LNCaP clone FGC (cell line): ENCODE measurements at regions not wholly inside any gene's neighbourhood (a gene's known extent, or its start where the extent isn't known, plus 50 kb on each side); places are given as distances from the start of the nearest gene placed in this dataset.
"Not testable (repeated sequence)": the region's sequence is repeated elsewhere in the genome, so short reads cannot be mapped to it uniquely, and the experiment has no call there.

Source experiments
- DNase-seq: peaks from one replicate; pipeline ENCODE4 v3.0.0-alpha.2; 2011; ENCODE audit warnings: low read depth
- H3K4me3 ChIP-seq: 2 replicates; pipeline ENCODE4 v1.5.1; 2011; ENCODE audit warnings: mild to moderate bottlenecking, low read depth, low read length, control low read depth
- TF ChIP-seq, protein P1 (sequence below): IDR thresholded peaks from 2 replicates; pipeline ENCODE4 v1.5.1; 2012; ENCODE audit warnings: mild to moderate bottlenecking; ENCODE audit not compliant: control insufficient read depth, insufficient read depth; ENCODE audit errors: extremely low read depth

DNA sequence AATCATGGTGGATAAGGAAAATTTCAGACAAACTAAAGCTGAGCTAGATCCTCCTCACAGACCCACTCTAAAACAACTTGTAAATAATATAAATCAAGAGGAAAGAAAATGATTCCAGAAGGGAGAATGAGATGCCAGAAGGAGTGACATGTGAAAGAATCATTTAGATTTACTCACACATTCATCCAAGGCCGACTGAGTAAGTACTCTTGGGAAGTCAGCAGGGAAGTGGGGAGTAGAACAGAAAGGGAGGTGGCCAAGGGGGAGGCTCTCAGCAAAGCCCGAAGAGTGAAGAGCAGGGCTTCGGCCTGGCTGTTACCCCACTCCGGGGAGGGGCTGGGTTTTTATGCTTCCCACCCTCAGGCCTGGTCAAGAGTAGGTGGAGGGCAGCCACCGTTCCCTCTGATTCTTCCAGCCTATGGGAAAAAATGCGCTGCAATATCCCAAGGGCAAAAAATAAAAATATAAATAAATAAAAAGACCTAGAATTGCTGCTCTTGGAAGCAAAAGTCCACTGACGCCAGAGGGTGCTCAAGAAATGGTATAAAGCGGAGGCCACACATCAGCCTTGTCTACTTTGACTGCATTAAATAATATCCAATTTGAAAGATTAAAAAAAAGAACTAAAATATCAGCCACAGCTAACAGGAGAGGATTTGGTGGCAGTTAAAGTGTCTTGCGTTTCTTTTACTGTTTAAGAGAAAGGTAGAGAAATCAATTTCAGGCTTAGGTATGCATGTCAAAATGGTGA lies 110.2 kb upstream of the COL5A1 start:
- TF ChIP-seq, protein P1, sequence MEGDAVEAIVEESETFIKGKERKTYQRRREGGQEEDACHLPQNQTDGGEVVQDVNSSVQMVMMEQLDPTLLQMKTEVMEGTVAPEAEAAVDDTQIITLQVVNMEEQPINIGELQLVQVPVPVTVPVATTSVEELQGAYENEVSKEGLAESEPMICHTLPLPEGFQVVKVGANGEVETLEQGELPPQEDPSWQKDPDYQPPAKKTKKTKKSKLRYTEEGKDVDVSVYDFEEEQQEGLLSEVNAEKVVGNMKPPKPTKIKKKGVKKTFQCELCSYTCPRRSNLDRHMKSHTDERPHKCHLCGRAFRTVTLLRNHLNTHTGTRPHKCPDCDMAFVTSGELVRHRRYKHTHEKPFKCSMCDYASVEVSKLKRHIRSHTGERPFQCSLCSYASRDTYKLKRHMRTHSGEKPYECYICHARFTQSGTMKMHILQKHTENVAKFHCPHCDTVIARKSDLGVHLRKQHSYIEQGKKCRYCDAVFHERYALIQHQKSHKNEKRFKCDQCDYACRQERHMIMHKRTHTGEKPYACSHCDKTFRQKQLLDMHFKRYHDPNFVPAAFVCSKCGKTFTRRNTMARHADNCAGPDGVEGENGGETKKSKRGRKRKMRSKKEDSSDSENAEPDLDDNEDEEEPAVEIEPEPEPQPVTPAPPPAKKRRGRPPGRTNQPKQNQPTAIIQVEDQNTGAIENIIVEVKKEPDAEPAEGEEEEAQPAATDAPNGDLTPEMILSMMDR = no peak
- no peak overlapping the region for H3K4me3 ChIP-seq
- no peak for DNase-seq

DNA sequence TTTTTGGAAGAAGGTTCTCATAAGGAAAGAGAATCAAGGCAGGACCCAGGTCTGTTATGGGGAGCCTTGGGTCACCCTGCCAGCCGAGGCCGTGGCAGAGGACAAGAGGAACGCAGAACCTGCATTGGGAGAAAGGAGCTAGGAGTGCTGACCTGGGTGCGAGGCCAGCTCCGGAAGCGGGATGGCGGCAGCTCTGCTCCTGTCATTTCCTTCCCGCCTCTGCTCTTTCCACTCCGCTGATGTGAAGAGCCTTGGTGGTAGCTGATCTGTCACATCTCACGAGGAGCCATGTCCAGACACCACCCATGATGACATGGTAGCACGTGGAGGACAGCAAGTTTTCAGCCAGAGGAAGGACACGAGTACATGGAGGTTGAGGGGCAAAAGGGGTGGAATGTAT lies 109.5 kb upstream of the COL5A1 start:
- no peak for DNase-seq
- TF ChIP-seq, protein P1 = no peak
- no peak overlapping the region for H3K4me3 ChIP-seq

DNA sequence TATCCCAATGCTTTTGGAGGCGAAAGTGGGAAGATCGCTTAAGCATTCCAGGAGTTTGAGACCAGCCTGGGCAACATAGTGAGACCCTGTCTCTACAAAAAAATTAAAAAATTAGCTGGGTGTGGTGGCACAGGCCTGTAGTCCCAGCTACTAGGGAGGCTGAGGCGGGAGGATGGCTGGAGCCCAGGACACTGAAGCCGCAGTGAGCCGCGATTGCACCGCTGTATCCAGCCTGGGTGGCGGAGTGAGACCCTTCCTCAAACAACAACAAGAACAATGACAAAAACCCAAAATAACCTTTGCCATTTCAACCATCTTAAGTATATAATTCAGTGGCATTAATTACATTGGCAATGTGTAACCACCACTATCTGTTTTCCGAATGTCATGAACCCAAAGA lies 108.9 kb upstream of the COL5A1 start:
- not testable (repeated sequence) for H3K4me3 ChIP-seq, DNase-seq

DNA sequence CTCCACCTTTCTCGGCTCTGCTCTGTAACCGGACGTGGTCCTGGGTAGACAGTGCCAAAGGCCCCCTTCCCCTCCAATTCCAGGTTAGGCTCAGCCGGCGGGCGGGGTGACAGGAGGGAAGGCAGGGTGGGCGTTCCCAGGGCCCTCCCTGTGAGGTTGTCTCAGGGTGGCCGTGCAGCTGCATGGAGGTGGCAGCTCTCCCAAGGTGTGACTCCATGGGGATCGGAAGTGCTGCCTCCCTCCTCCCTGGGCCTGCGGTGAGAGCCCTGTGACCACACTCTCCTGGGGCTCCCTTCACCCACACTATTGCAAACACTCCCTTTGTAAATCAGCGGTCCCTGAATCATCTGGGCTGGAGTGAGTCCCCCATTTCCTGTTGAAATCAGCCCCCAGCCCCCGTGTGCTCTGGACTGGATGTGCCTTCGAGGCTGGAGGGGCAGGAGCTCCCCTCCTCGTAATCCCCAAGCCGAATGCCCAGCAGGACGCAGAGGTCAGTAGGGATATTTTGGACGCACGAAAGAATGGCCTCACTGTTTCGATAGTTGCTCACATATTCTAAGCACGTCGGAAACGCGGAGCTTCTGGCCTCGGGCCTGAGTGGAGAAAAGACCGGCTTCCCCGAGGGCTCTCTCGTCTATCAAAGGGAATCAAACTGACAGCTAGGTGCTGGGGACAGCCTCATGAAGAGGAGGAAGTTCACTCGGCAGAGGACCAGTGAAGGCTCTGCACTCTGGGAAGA lies 107.6 kb upstream of the COL5A1 start:
- DNase-seq = no peak
- no peak overlapping the region for H3K4me3 ChIP-seq
- TF ChIP-seq, protein P1 = no peak

DNA sequence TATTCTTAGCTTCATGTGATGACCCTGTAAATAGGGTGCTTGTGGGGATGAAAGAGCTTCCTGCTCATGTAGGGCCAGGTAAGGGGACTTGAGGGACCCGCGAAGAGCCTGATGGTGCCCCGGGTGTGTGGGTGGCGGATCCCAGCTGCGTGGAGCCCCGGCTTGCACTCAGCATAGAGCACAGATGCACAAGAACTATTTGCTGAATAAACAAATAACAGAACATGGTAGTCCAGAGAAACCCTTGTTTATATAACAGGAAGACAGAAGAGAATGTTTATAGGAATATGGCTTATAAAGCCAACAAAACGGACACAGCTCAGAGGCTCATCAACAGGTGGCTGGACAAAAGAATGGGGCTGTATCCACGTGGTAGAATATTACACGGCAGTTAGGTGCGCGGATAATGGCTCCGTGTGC lies 106.9 kb upstream of the COL5A1 start:
- no peak overlapping the region for H3K4me3 ChIP-seq
- peak; percentile 50 for DNase-seq
- TF ChIP-seq, protein P1 = no peak

DNA sequence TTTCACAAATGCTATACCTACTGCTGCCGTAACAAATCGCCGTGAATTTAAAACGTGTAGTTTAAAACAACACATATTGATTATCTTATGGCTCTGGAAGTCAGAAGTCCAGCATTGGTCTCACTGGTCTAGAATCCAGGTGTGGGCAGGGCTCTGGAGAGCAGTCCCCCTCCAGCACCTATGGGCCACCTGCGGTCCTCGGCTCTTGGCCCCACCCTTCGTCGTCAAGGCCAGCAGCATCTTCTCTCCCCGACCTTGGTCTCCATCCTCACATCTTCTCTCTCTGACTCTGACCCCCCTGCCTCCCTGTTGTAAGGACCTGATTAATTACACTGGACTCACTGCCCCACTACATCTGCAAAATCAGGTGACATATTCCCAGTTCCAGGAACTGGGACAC lies 106.4 kb upstream of the COL5A1 start:
- DNase-seq = no peak
- TF ChIP-seq, protein P1 = no peak

DNA sequence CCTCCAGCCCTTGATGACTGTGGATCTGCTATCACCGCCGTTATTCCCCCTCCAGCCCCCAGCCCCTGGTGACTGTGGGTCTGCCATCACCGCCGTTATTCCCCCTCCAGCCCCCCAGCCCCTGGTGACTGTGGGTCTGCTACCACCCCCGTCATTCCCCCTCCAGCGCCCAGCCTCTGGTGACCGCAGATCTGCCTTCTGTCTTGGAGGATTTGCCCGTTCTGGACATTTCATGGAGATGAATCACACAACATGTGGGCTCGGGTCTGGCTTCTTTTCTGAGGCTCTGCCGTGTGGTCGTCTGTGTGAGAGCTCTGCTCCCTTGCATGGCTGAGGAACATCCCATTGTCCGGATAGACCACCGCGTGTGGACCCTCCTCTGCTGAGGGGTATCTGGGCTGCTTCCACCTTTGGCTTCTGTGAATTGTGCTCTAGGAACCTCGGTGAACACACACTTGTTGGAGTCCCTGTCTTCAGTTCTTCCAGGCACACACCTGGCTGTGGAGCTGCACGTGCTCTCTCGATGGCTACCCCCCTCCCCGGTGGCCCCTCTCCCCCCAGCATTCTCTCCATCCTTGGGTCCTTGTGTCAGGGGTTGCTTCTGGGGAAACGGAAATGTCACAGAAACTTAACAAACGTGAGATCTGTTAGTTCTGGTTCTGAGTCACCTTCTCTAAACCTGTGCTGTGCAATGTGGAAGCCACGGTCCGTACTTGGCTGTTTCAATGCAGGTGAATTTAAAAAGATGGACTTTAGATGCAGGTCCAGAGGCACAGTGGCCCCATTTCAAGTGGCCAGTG lies 105.3 kb upstream of the COL5A1 start:
- DNase-seq = no peak

More for the DNA sequence above, 106.4 kb upstream of the COL5A1 start:
- H3K4me3 ChIP-seq = no peak overlapping the region

More for the DNA sequence above, 105.3 kb upstream of the COL5A1 start:
- no peak overlapping the region for H3K4me3 ChIP-seq
- TF ChIP-seq, protein P1 = no peak
